B cell (primary cell): ENCODE measurements at regions not wholly inside any gene's neighbourhood (a gene's known extent, or its start where the extent isn't known, plus 50 kb on each side); places are given as distances from the start of the nearest gene placed in this dataset.

Source experiments
- ATAC-seq: fragments of 200-7000 bp; cut with Tn5 transposase; one replicate; pipeline ENCODE4 v1.10.0; 2021; ENCODE audit warnings: low read depth, mild to moderate bottlenecking, moderate number of reproducible peaks, moderate library complexity
- CTCF ChIA-PET: fragments of 350-600 bp; sonication (Branson Sonifier 250); formaldehyde crosslinking; loops from one replicate; lab custom pipeline; 2021; ENCODE audit warnings: antibody characterized with exemption, inconsistent platforms; lab: Charles Lee
- POLR2A ChIA-PET: fragments of 350-600 bp; sonication (Branson Sonifier 250); formaldehyde crosslinking; loops from one replicate; lab custom pipeline; 2021; ENCODE audit warnings: antibody characterized with exemption; lab: Charles Lee
- DNase-seq: peaks from one replicate; pipeline ENCODE4 v3.0.0; 2013
- H2AFZ ChIP-seq: 2 replicates; pipeline ENCODE4 v1.6.1; 2012; ENCODE audit warnings: mild to moderate bottlenecking, low read depth, low read length; ENCODE audit not compliant: insufficient read depth, poor library complexity, severe bottlenecking
- H3K27ac ChIP-seq, 2 donors: 1 replicate in 1 of 2; 2 replicates in 1 of 2; pipeline ENCODE4 v1.5.1; 2012 to 2013; ENCODE audit warnings: low read length in 2 of 2, mild to moderate bottlenecking in 2 of 2, moderate library complexity in 1 of 2
- H3K27me3 ChIP-seq, 4 experiments: fragments of 200-600 bp in 1 of 4; sonication (generic) in 1 of 4; replicated peaks in 1 of 4; 1 replicate in 2 of 4; 2 replicates in 2 of 4; pipeline versions ENCODE4 v1.6.1 to v1.7.0; 2013 to 2016; ENCODE audit warnings: low read length in 3 of 4, mild to moderate bottlenecking in 2 of 4, mixed read lengths in 1 of 4, moderate library complexity in 1 of 4; ENCODE audit not compliant: insufficient read depth in 4 of 4, control insufficient read depth in 3 of 4; ENCODE audit errors: control extremely low read depth in 1 of 4
- H3K36me3 ChIP-seq, 2 experiments: replicated peaks in 1 of 2; 1 replicate in 1 of 2; 2 replicates in 1 of 2; pipeline versions ENCODE4 v1.6.1 to v1.7.1; 2013; ENCODE audit warnings: low read length in 1 of 2; ENCODE audit not compliant: insufficient read depth in 2 of 2, control insufficient read depth in 1 of 2; ENCODE audit errors: control extremely low read depth in 1 of 2, extremely low read depth in 1 of 2
- H3K4me1 ChIP-seq, 2 donors: fragments of 200-600 bp in 1 of 2; sonication (generic) in 1 of 2; 1 replicate in 1 of 2; 2 replicates in 1 of 2; pipeline versions ENCODE4 v1.5.1 to v1.6.1; 2013 to 2017; ENCODE audit warnings: low read length in 2 of 2; ENCODE audit not compliant: control insufficient read depth in 2 of 2, insufficient read depth in 2 of 2
- H3K4me2 ChIP-seq: replicated peaks from 2 replicates; pipeline ENCODE3; 2012; ENCODE audit warnings: mild to moderate bottlenecking, low read depth, low read length; ENCODE audit not compliant: poor library complexity, severe bottlenecking
- H3K4me3 ChIP-seq, 5 experiments: fragments of 200-600 bp in 1 of 5; sonication (generic) in 1 of 5; 1 replicate in 3 of 5; 2 replicates in 2 of 5; pipeline versions ENCODE4 v1.5.1 to v1.7.0; 2011 to 2016; ENCODE audit warnings: low read length in 4 of 5, mild to moderate bottlenecking in 4 of 5, low read depth in 2 of 5, control low read depth in 1 of 5, moderate library complexity in 1 of 5; ENCODE audit not compliant: insufficient read depth in 1 of 5; ENCODE audit errors: control extremely low read depth in 1 of 5, extremely low read depth in 1 of 5
- H3K79me2 ChIP-seq: fragments of 200-600 bp; sonication (generic); one replicate; pipeline ENCODE4 v1.6.0; 2016; ENCODE audit warnings: low read length; ENCODE audit not compliant: control insufficient read depth, insufficient read depth
- H3K9ac ChIP-seq: fragments of 200-600 bp; sonication (generic); 2 replicates; pipeline ENCODE4 v1.6.1; 2017; ENCODE audit warnings: mild to moderate bottlenecking, low read length, moderate library complexity
- H3K9me3 ChIP-seq, 3 donors: one replicate each; pipeline versions ENCODE4 v1.6.1 to v1.7.1; 2013; ENCODE audit warnings: low read length in 2 of 3; ENCODE audit not compliant: control insufficient read depth in 2 of 3, insufficient read depth in 1 of 3; ENCODE audit errors: control extremely low read depth in 1 of 3
- H4K20me1 ChIP-seq: 2 replicates; pipeline ENCODE4 v1.6.0; 2012; ENCODE audit warnings: mild to moderate bottlenecking, low read length; ENCODE audit not compliant: insufficient read depth, control insufficient read depth, poor library complexity, severe bottlenecking
- H3K27ac Mint-ChIP-seq: one replicate; pipeline ENCODE4 v1.8.0; 2021; ENCODE audit warnings: mixed read lengths
- H3K27me3 Mint-ChIP-seq: one replicate; pipeline ENCODE4 v1.8.0; 2021; ENCODE audit warnings: mixed read lengths
- H3K4me1 Mint-ChIP-seq: one replicate; pipeline ENCODE4 v1.8.0; 2021; ENCODE audit warnings: mixed read lengths
- H3K4me3 Mint-ChIP-seq: one replicate; pipeline ENCODE4 v1.8.0; 2021; ENCODE audit warnings: mixed read lengths
- H3K9me3 Mint-ChIP-seq: one replicate; pipeline ENCODE4 v1.8.0; 2022; ENCODE audit warnings: mixed read lengths; ENCODE audit not compliant: insufficient read depth
- CTCF ChIP-seq: fragments of 200-600 bp; IDR thresholded peaks from one replicate; pipeline ENCODE4 v1.8.0; 2022; ENCODE audit warnings: antibody characterized with exemption, mild to moderate bottlenecking
- EZH2 ChIP-seq: IDR thresholded peaks from 2 replicates; pipeline ENCODE4 v1.6.1; 2012; ENCODE audit warnings: borderline replicate concordance, low read depth, mild to moderate bottlenecking, moderate library complexity, low read length; ENCODE audit not compliant: insufficient read depth, poor library complexity, severe bottlenecking
- WGBS: methylation state at CpG from one replicate; pipeline ENCODE4 v1.1.5; 2013; ENCODE audit warnings: missing lambda C conversion rate; ENCODE audit not compliant: insufficient coverage; 5-methylcytosine and 5-hydroxymethylcytosine counted together
- intact Hi-C: fragments of 100-400 bp; cut with micrococcal nuclease; formaldehyde crosslinking; loops from one replicate; pipeline ENCODE4 v1.10.0; 2022

GRCh38 chr21:35412231-35412630 lies 363.1 kb upstream of the RUNX1 start:
- Histone ChIP-seq H4K20me1 (no peaks in the 10 kb centered on the region), H3K9me3 (no peaks in the 10 kb centered on the region), H2AFZ (no peak overlapping the region), H3K4me2 (no peak overlapping the region), H3K27me3 (no peaks in the 10 kb centered on the region), H3K4me3 (no peak overlapping the region), H3K9ac (no peak overlapping the region), H3K27ac (no peak overlapping the region), H3K4me1 (no peaks in the 10 kb centered on the region), H3K36me3 (no peaks in the 10 kb centered on the region), H3K79me2 (no peaks in the 10 kb centered on the region)
- Mint-ChIP-seq H3K27me3 (peaks cover 46% of the 10 kb centered on the region), H3K4me3 (no peak overlapping the region), H3K27ac (no peak overlapping the region), H3K9me3 (no peaks in the 10 kb centered on the region), H3K4me1 (peaks cover 2% of the 10 kb centered on the region)
- POLR2A ChIA-PET = no interaction called here
- intact Hi-C loops = no loop called here
- DNase-seq (no peak), ATAC-seq (no peak)
- TF ChIP-seq EZH2 = no peak
- TF ChIP-seq CTCF = no peak
- CTCF ChIA-PET = interaction anchor here (0.7 to 1.2 kb wide), 3 partner anchors 11 to 667 kb away, joined by 3 to 5 read pairs (median 3); no protein-coding TSS in a partner anchor
- no CpG with 5 or more reads among the region's 3 CpGs for WGBS

- Histone ChIP-seq H4K20me1 (no peaks in the 10 kb centered on the region), H3K9me3 (no peaks in the 10 kb centered on the region), H3K27me3 (no peaks in the 10 kb centered on the region), H2AFZ (no peak overlapping the region), H3K4me1 (no peaks in the 10 kb centered on the region), H3K4me3 (no peak overlapping the region), H3K4me2 (no peak overlapping the region), H3K27ac (no peak overlapping the region), H3K36me3 (no peaks in the 10 kb centered on the region), H3K79me2 (no peaks in the 10 kb centered on the region), H3K9ac (no peak overlapping the region)
- POLR2A ChIA-PET = no interaction called here
- Mint-ChIP-seq H3K4me1 (peaks cover 2% of the 10 kb centered on the region), H3K9me3 (no peaks in the 10 kb centered on the region), H3K4me3 (no peak overlapping the region), H3K27ac (no peak overlapping the region), H3K27me3 (peaks cover 46% of the 10 kb centered on the region)
- 90% methylated on average over 3 of the region's 11 CpGs for WGBS
- no peak for ATAC-seq
- CTCF ChIA-PET = interaction anchor here (0.9 kb wide), 1 partner anchor 11 kb away, joined by 4 read pairs; no protein-coding TSS in a partner anchor
- no peak for DNase-seq
- TF ChIP-seq CTCF (no peak), EZH2 (no peak)
- intact Hi-C loops = no loop called here
Measured at GRCh38 chr21:35411434-35411833, 362.3 kb upstream of the RUNX1 start.
